Endothelial cell of umbilical vein (primary cell): ENCODE measurements at regions not wholly inside any gene's neighbourhood (a gene's known extent, or its start where the extent isn't known, plus 50 kb on each side); places are given as distances from the start of the nearest gene placed in this dataset.

Source experiments
- BruUV-seq: library from RNA; stranded (reverse); fragments of 400-500 nt; replicated peaks from 2 replicates; lab custom pipeline; 2021; lab: Mats Ljungman, UMichigan
- CTCF ChIA-PET: fragments of 300-600, 350-600 bp; sonication (Branson Sonifier 250); formaldehyde crosslinking; loops from one replicate; lab custom pipeline; 2021; ENCODE audit warnings: antibody characterized with exemption, inconsistent platforms; lab: Charles Lee
- POLR2A ChIA-PET: fragments of 300-600, 350-600 bp; sonication (Branson Sonifier 250); formaldehyde crosslinking; loops from one replicate; lab custom pipeline; 2021; ENCODE audit warnings: antibody characterized with exemption, inconsistent platforms; lab: Charles Lee
- DNase-seq: peaks from one replicate; pipeline ENCODE4 v3.0.0-alpha.2; 2011; ENCODE audit warnings: low read depth, low spot score
- FAIRE-seq: peaks from 2 replicates; lab custom pipeline; 2011; peaks lifted over from hg19 to GRCh38; lab: Jason Lieb, UNC
- H2AFZ ChIP-seq: 2 replicates; pipeline ENCODE4 v1.6.0; 2012; ENCODE audit warnings: low read depth, low read length, control low read depth, inconsistent platforms
- H3K27ac ChIP-seq: 2 replicates; pipeline ENCODE4 v1.5.1; 2011; ENCODE audit warnings: low read depth, mild to moderate bottlenecking, control low read depth, low read length, moderate library complexity; ENCODE audit not compliant: insufficient read depth
- H3K27me3 ChIP-seq, 2 experiments: 2 replicates each; pipeline versions ENCODE4 v1.6.0 to v1.6.1; 2011; ENCODE audit warnings: low read length in 2 of 2, mixed read lengths in 1 of 2; ENCODE audit not compliant: control insufficient read depth in 2 of 2, insufficient read depth in 2 of 2
- H3K36me3 ChIP-seq, 2 experiments: 2 replicates in 1 of 2; 3 replicates in 1 of 2; pipeline ENCODE4 v1.5.1; 2011; ENCODE audit warnings: low read length in 2 of 2, mild to moderate bottlenecking in 1 of 2, moderate library complexity in 1 of 2; ENCODE audit not compliant: control insufficient read depth in 2 of 2, insufficient read depth in 2 of 2; ENCODE audit errors: extremely low read depth in 1 of 2
- H3K4me1 ChIP-seq: 3 replicates; pipeline ENCODE4 v1.5.1; 2011; ENCODE audit warnings: mild to moderate bottlenecking, low read length; ENCODE audit not compliant: control insufficient read depth, insufficient read depth; ENCODE audit errors: extremely low read depth
- H3K4me2 ChIP-seq: 2 replicates; pipeline ENCODE4 v1.6.1; 2011; ENCODE audit warnings: low read length, control low read depth, mixed read lengths; ENCODE audit not compliant: insufficient read depth
- H3K4me3 ChIP-seq, 3 experiments: fragments of 200-600 bp in 1 of 3; sonication (generic), shearing (Covaris generic) in 1 of 3; replicated peaks in 1 of 3; 2 replicates each; pipeline ENCODE4 v1.5.1; 2011 to 2016; ENCODE audit warnings: control low read depth in 3 of 3, low read length in 3 of 3, mild to moderate bottlenecking in 2 of 3, inconsistent platforms in 1 of 3, low read depth in 1 of 3, moderate library complexity in 1 of 3; ENCODE audit not compliant: insufficient read depth in 1 of 3
- H3K79me2 ChIP-seq: 2 replicates; pipeline ENCODE4 v1.6.0; 2012; ENCODE audit warnings: low read length, inconsistent platforms; ENCODE audit not compliant: control insufficient read depth, insufficient read depth
- H3K9ac ChIP-seq: replicated peaks from 2 replicates; pipeline ENCODE3; 2011; ENCODE audit warnings: low read length, control low read depth; ENCODE audit not compliant: insufficient read depth; ENCODE audit errors: extremely low read depth
- H3K9me1 ChIP-seq: replicated peaks from 3 replicates; pipeline ENCODE4 v1.6.0; 2011; ENCODE audit warnings: mild to moderate bottlenecking, low read length; ENCODE audit not compliant: control insufficient read depth, insufficient read depth; ENCODE audit errors: extremely low read depth
- H3K9me3 ChIP-seq: replicated peaks from 2 replicates; pipeline ENCODE4 v1.5.1; 2012; ENCODE audit warnings: low read length, inconsistent platforms; ENCODE audit not compliant: control insufficient read depth, insufficient read depth
- H4K20me1 ChIP-seq: replicated peaks from 2 replicates; pipeline ENCODE3; 2011; ENCODE audit warnings: mild to moderate bottlenecking, low read length; ENCODE audit not compliant: control insufficient read depth, insufficient read depth; ENCODE audit errors: extremely low read depth
- EZH2 ChIP-seq: IDR thresholded peaks from 2 replicates; pipeline ENCODE4 v1.6.1; 2012; ENCODE audit warnings: borderline replicate concordance, low read depth, mild to moderate bottlenecking, moderate library complexity, low read length, inconsistent platforms; ENCODE audit not compliant: severe bottlenecking
- GATA2 ChIP-seq: IDR thresholded peaks from 2 replicates; pipeline ENCODE4 v1.7.0; 2011; ENCODE audit warnings: low read depth, mild to moderate bottlenecking, moderate library complexity, mixed read lengths, low read length; ENCODE audit not compliant: insufficient read length, insufficient read depth
- JUN ChIP-seq: IDR thresholded peaks from 2 replicates; pipeline ENCODE4 v1.6.1; 2011; ENCODE audit warnings: borderline replicate concordance, low read depth; ENCODE audit not compliant: insufficient read length, insufficient read depth
- MYC ChIP-seq: IDR thresholded peaks from one replicate; pipeline ENCODE4 v1.6.1; 2011; ENCODE audit warnings: mild to moderate bottlenecking, low read depth, low read length
- POLR2A ChIP-seq: IDR thresholded peaks from 2 replicates; pipeline ENCODE4 v1.6.1; 2012; ENCODE audit warnings: low read depth, mild to moderate bottlenecking, control low read depth, low read length
- POLR2AphosphoS5 ChIP-seq: IDR thresholded peaks from 2 replicates; pipeline ENCODE4 v1.6.1; 2012; ENCODE audit warnings: low read depth, mild to moderate bottlenecking, control low read depth, low read length, moderate library complexity; ENCODE audit not compliant: insufficient read depth
- dilution Hi-C: fragments of 300-500 bp; cut with MboI; formaldehyde crosslinking; loops from one replicate; pipeline ENCODE4 v1.15.0; 2019; ENCODE audit warnings: low sequenced_read_pairs; ENCODE audit not compliant: extremely low pct_ligation_motif_present
- intact Hi-C: fragments of 100-400 bp; cut with micrococcal nuclease; formaldehyde crosslinking; loops from one replicate; pipeline ENCODE4 v1.10.0; 2022
- TF ChIP-seq, protein P1 (sequence below), 2 donors: IDR thresholded peaks; 1 replicate in 1 of 2; 2 replicates in 1 of 2; pipeline ENCODE4 v1.5.1; 2011; ENCODE audit warnings: low read length in 2 of 2, mild to moderate bottlenecking in 2 of 2, moderate library complexity in 2 of 2, control low read depth in 1 of 2, inconsistent platforms in 1 of 2, low read depth in 1 of 2; ENCODE audit not compliant: insufficient read depth in 1 of 2; ENCODE audit errors: extremely low read depth in 1 of 2
- TF ChIP-seq, protein P2 (sequence below): IDR thresholded peaks from 2 replicates; pipeline ENCODE4 v1.6.1; 2011; ENCODE audit not compliant: insufficient read depth, insufficient read length

DNA sequence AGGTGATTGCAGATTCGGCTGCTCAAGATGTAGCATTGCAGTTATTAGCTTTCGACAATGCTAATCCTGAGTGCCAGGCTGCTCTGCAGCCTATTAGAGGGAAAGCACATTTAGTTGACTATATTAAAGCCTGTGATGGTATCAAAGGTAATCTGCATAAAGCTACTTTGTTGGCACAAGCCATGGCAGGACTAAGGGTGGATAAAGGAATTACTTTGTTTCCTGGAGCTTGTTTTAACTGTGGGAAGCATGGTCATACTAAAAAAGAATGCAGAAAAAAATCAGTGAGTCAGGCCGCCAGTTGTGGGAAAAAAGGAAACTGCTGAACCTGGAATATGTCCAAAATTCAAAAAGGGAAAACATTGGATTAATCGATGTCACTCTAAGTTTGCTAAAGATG is 154.9 kb upstream of the TECRL start:
- Histone ChIP-seq H3K9ac (no peak overlapping the region), H3K9me1 (no peaks in the 10 kb centered on the region), H3K4me2 (no peak overlapping the region), H3K79me2 (no peaks in the 10 kb centered on the region), H3K4me1 (no peaks in the 10 kb centered on the region), H3K27me3 (no peaks in the 10 kb centered on the region), H3K36me3 (no peaks in the 10 kb centered on the region), H4K20me1 (no peaks in the 10 kb centered on the region), H3K4me3 (no peak overlapping the region), H3K27ac (no peak overlapping the region), H3K9me3 (no peaks in the 10 kb centered on the region), H2AFZ (no peak overlapping the region)
- BruUV-seq: no TSS peak
- FAIRE-seq (no peak), DNase-seq (peak; percentile 31)
- intact Hi-C loops: no loop called here
- dilution Hi-C loops: no loop called here
- CTCF ChIA-PET: no interaction called here
- TF ChIP-seq, protein P1, sequence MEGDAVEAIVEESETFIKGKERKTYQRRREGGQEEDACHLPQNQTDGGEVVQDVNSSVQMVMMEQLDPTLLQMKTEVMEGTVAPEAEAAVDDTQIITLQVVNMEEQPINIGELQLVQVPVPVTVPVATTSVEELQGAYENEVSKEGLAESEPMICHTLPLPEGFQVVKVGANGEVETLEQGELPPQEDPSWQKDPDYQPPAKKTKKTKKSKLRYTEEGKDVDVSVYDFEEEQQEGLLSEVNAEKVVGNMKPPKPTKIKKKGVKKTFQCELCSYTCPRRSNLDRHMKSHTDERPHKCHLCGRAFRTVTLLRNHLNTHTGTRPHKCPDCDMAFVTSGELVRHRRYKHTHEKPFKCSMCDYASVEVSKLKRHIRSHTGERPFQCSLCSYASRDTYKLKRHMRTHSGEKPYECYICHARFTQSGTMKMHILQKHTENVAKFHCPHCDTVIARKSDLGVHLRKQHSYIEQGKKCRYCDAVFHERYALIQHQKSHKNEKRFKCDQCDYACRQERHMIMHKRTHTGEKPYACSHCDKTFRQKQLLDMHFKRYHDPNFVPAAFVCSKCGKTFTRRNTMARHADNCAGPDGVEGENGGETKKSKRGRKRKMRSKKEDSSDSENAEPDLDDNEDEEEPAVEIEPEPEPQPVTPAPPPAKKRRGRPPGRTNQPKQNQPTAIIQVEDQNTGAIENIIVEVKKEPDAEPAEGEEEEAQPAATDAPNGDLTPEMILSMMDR (IDR thresholded peaks at IDR 0.05; ENCODE audit: extremely low read depth in 1 of 2, insufficient read depth in 1 of 2, low read depth in 1 of 2, low read length in 2 of 2): no peak
- TF ChIP-seq GATA2 (no peak), POLR2A (no peak), EZH2 (no peak)
- POLR2A ChIA-PET: no interaction called here

DNA sequence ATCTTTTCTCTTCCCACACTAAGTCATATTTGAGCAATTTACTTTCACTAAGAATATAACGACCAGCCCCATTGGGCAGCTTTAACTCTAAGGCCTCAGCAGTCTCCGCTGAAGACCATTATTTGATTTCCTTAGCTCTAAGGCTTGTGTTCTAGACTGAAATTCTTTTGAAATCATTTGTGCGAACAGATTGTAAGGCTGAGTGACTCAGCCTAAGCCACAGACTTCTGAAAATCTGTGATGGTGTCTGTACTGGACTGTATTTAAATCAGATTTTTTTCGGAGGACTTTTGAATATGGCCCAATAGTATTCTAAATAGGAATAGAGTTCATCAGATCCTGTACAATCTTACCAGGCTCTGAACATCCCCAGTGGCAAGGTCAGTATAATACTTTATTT is 150.3 kb upstream of the TECRL start:
- no peak overlapping the region for H3K27ac ChIP-seq
- H3K9me1 ChIP-seq: no peaks in the 10 kb centered on the region
- H4K20me1 ChIP-seq: no peaks in the 10 kb centered on the region
- no peaks in the 10 kb centered on the region for H3K36me3 ChIP-seq
- FAIRE-seq: no peak
- H3K9me3 ChIP-seq: no peaks in the 10 kb centered on the region
- H3K4me3 ChIP-seq: no peak overlapping the region
- H3K9ac ChIP-seq: no peak overlapping the region
- no peak overlapping the region for H3K4me2 ChIP-seq
- H2AFZ ChIP-seq: no peak overlapping the region
- H3K4me1 ChIP-seq: no peaks in the 10 kb centered on the region
- H3K27me3 ChIP-seq: no peaks in the 10 kb centered on the region
- POLR2A ChIA-PET: no interaction called here
- dilution Hi-C loops: no loop called here
- DNase-seq: no peak
- intact Hi-C loops: no loop called here
- no TSS peak for BruUV-seq
- no peaks in the 10 kb centered on the region for H3K79me2 ChIP-seq
- CTCF ChIA-PET: no interaction called here
- no peak for TF ChIP-seq POLR2A
- TF ChIP-seq, protein P2, sequence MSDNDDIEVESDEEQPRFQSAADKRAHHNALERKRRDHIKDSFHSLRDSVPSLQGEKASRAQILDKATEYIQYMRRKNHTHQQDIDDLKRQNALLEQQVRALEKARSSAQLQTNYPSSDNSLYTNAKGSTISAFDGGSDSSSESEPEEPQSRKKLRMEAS: no peak
- TF ChIP-seq JUN: no peak
- TF ChIP-seq MYC: no peak
- TF ChIP-seq POLR2AphosphoS5: no peak
- TF ChIP-seq GATA2: no peak
